ENCODE measurements at regions not wholly inside any gene's neighbourhood (a gene's known extent, or its start where the extent isn't known, plus 50 kb on each side); places are given as distances from the start of the nearest gene placed in this dataset.

DNA sequence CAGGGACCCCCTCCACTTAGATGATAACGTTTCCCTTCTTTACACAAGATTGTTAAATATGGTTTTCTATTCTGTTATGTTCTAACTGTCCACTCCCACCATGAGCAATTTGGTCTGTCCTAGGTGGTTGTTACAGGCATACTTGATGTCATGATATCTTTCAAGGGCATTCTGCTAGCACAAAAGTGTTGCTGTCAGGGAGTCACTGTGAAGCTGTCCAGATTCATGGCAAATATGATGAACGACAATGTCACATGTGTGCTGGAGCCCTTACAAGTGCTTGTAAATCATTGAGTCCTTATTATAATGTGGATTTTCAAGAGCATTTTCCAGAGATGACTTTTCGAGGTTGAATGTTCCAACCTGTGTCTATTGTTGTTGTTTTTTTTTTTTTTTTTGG, 1250.7 kb upstream of the PRKX start:
- DNase-seq (ENCODE audit: low spot score in 2 of 2), result no peak
- ATAC-seq, result no peak
- no peak overlapping the region for H3K27ac Mint-ChIP-seq
- H3K36me3 Mint-ChIP-seq, result no peaks in the 10 kb centered on the region
- H3K9me3 Mint-ChIP-seq, result peaks cover 5% of the 10 kb centered on the region in 2 donors

DNA sequence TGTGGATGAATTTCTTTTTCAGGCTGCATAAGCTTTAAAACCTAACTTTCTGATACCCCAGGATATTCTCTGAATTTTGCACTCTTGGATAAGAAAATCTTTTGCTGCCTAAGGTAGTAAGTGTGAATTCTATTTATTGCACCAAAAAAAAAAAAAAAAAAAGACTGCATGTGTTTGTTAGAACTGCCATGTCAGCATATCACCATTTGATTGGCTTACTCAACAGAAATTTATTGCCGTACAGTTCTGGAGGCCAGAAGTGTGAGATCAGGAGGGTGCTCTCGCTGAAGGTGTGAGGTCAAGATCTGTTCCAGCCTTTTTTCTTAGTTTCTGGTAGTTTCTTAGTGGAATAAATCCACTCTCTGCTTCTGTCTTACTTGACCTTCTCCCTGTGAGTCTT, 1250.0 kb upstream of the PRKX start:
- no peak for DNase-seq (ENCODE audit: low spot score in 2 of 2)
- ATAC-seq, result no peak
- H3K36me3 Mint-ChIP-seq, result no peaks in the 10 kb centered on the region
- peaks cover 5% of the 10 kb centered on the region in 2 donors for H3K9me3 Mint-ChIP-seq
- no peak overlapping the region for H3K27ac Mint-ChIP-seq

DNA sequence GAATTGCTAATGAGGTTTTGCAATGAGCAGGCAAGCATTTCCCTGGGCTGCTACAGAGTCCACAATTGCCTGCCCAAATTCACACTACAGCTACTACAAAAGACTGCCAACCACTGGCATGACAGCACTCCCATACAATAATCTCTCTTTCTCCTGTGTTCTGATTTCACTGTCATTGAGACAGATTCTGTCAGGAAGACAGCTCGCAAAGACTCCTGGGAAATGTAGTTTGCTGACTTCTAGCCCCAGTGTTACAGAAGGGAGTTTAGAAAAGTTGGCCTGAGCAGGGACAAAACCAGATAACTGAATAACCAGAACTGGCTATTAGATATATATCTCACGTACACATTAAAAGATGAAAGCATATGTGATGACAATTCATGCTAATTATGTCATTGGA, 1231.3 kb upstream of the PRKX start:
- H3K27ac Mint-ChIP-seq, result no peak overlapping the region
- ATAC-seq, result no peak
- DNase-seq (ENCODE audit: low spot score in 2 of 2), result no peak

DNA sequence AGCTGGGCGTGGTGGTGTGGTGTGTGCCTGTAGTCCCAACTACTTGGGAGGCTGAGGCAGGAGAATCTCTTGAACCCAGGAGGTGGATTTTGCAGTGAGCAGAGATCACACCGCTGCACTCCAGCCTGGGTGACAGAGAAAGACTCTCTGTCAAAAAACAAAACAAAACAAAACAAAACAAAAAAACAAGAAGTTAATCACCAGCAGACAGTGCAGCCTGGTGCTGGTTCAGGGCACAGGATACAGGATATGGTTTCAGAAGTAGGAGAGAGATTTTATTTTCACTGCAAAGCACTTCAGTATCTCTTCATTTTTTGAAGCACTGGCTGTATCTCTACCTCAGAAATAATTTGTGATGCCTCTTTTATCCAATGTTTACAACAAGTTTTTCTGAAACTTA, 1222.9 kb upstream of the PRKX start:
- Mint-ChIP-seq H3K9me3 (peaks cover 0 to 4% of the 10 kb centered on the region in 2 donors), H3K36me3 (no peaks in the 10 kb centered on the region)
- ATAC-seq, result no peak

More for the DNA sequence above, 1231.3 kb upstream of the PRKX start:
- no peaks in the 10 kb centered on the region for H3K9me3 Mint-ChIP-seq
- no peaks in the 10 kb centered on the region for H3K36me3 Mint-ChIP-seq

DNA sequence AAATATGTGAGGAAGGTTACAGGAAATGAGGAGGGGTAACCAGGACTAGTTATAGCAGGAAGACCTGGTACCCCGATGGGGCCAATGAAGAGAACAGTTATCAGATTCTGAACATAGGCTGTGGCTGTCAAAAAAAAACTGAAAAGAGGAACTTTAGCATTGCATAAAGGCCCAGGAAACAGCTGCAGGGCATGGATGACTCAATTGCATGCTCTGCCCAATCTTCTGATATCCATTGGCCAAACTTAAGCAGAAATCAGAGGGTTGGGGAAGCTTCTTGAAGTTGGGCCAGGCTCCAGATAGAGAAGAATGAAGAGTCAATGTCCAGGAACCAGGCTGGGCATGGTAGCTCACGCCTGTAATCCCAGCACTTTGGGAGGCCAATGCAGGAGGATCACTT, 1222.4 kb upstream of the PRKX start:
- no peak overlapping the region for H3K27ac Mint-ChIP-seq
- peaks cover under 1 to 4% of the 10 kb centered on the region in 2 donors for H3K9me3 Mint-ChIP-seq
- no peak for DNase-seq (ENCODE audit: low spot score in 2 of 2)
- H3K36me3 Mint-ChIP-seq, result no peaks in the 10 kb centered on the region
- no peak for ATAC-seq

More for the DNA sequence above, 1222.9 kb upstream of the PRKX start:
- no peak for DNase-seq (ENCODE audit: low spot score in 2 of 2)
- no peak overlapping the region for H3K27ac Mint-ChIP-seq

DNA sequence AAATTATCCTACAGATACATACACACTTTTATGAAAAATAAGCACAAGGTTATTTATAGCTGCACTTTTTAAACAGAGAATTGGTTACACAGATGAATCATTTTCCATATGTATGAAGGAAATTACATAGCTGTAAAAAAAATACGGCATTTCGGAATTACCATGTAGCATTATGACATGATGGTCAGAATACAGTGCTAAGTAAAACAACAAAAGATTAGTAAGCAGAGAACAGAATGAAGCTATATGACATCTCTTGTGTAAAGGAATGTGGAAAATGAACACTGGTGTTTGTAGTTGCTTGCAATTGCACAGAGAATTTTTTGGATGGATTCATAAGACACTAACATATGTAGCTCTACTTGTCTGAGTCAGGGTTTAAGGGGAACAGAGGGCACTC, 1222.0 kb upstream of the PRKX start:
- Mint-ChIP-seq H3K27ac (no peak overlapping the region), H3K36me3 (no peaks in the 10 kb centered on the region)
- no peak for ATAC-seq

DNA sequence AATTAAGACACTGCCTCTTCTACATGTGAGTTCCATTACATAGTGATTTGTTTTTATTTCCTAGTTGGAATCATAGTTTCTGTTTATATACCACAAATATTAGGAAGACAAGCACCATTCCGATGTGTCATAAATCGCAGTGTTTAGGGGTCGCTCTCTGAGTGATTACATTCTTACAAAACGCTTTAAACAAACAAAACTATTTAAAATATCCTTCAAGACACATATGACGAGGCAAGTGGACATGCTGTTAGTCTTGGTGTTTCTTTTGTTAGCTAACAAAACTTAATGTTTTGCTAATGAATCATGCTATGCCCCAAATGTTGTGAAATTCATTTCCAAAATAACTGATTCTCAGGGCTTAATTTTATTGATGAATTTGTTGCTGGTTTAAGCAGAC, 1219.3 kb upstream of the PRKX start:
- Mint-ChIP-seq H3K9me3 (peaks cover 4 to 6% of the 10 kb centered on the region in 2 donors), H3K27ac (no peak overlapping the region)
- no peak for ATAC-seq

More for the DNA sequence above, 1222.0 kb upstream of the PRKX start:
- peaks cover 4 to 5% of the 10 kb centered on the region in 2 donors for H3K9me3 Mint-ChIP-seq
- DNase-seq (ENCODE audit: low spot score in 2 of 2), result no peak

DNA sequence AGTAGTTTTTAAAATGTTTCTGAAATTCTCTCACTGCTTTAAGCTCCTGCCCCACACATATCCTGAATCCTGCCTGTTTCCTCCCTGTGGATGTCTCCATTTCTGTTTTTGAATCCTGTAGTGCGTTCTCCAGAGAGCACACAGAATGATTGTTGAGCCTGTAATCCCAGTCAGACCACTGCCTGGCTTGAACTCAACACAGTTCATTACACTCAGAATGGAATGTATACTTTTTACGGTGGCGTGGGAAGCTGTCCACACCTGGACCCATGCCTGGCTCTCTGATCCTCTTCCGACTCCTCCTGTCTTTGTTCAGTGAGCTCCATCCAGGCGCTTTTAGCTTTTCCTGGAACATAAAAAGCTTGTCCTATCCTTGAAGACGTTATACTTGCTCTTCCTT, 1217.0 kb upstream of the PRKX start:
- ATAC-seq (no peak), DNase-seq (ENCODE audit: low spot score in 2 of 2) (no peak)
- Mint-ChIP-seq H3K27ac (no peak overlapping the region), H3K36me3 (no peaks in the 10 kb centered on the region), H3K9me3 (peaks cover under 1 to 6% of the 10 kb centered on the region in 2 donors)

More for the DNA sequence above, 1219.3 kb upstream of the PRKX start:
- DNase-seq (ENCODE audit: low spot score in 2 of 2), result no peak
- no peaks in the 10 kb centered on the region for H3K36me3 Mint-ChIP-seq

DNA sequence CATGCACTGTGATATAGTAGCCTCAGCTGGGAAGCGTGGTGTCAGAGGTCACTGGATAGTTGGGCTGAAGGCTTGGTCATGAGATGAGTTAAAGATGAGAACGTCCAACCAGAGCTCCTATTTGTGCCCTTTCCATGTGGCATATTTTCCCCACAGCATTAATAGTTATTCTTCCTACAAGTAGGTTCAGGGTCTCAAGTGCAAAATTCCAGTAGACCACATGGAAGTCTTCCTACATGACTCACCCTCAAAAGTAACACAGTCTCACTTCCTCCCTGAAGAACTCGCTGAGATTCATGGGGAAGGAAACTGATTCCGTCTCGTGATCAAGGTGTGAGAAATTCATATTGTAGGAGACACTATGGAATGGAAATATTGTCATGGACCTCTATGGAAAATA, 1212.5 kb upstream of the PRKX start:
- DNase-seq (ENCODE audit: low spot score in 2 of 2) (no peak), ATAC-seq (no peak)
- no peaks in the 10 kb centered on the region for H3K36me3 Mint-ChIP-seq
- H3K9me3 Mint-ChIP-seq, result peaks cover 0 to 6% of the 10 kb centered on the region in 2 donors
- no peak overlapping the region for H3K27ac Mint-ChIP-seq

DNA sequence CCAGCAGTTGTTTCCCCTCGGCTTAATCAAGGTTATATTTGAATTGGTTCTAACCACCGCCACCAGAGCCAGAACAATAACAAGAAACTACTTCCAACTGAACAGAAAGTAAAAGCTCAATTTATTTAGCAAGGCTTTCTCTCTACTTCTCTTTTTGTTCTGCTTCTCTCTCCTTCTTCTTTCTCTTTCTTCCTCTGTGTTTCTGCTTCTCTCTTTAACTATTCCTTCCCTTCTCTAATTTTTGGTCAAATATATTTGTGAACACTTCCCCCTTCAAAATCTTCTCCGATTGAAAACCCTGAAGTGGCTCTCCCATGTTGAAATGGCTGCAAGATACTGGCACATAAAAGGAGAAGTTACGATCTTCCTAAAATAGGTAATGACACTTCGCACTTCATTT, 1195.9 kb upstream of the PRKX start:
- H3K9me3 Mint-ChIP-seq, result peaks cover 0 to 5% of the 10 kb centered on the region in 2 donors
- H3K27ac Mint-ChIP-seq, result no peak overlapping the region
- no peaks in the 10 kb centered on the region for H3K36me3 Mint-ChIP-seq
- no peak for DNase-seq (ENCODE audit: low spot score in 2 of 2)
- no peak for ATAC-seq

DNA sequence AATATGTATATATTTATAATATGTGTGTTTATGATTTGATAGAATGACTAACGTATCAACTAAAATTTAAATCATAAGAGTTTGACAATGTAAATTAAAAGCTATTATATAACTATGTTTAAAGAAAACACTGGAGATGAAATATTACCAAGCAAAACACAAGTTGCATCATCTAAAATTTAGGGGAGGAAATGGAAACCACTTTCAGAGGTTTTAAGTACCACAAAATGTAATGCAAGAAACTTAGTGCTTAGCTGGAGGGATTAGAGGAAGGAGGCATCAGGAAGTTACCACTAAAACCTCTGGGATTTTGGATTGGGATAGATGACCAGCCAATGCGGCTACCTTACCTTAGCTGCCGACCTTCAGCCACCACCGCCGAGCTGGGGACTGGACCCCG, 1192.1 kb upstream of the PRKX start:
- no peak for DNase-seq (ENCODE audit: low spot score in 2 of 2)
- Mint-ChIP-seq H3K36me3 (no peaks in the 10 kb centered on the region), H3K27ac (no peak overlapping the region), H3K9me3 (peaks cover 0 to 5% of the 10 kb centered on the region in 2 donors)
- no peak for ATAC-seq

DNA sequence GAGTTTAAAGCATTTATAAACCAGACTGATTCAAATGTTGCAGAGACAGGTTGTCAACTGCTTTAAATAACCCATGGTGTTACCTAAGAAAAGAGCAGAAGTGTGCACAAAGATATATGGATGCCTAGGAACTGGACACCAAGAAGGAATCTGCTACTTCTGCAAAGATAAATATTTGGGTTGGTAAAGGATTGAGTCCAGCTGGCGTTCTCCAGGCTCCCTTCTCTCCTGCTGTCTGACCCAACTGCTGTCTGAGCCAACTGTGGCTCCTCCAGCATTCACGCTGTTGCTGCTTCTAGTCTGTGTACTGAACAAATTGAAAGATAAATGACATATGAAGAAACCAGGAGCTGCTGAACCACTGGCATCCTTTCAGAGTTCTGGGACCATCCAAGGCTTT, 1167.8 kb upstream of the PRKX start:
- ATAC-seq (no peak), DNase-seq (ENCODE audit: low spot score in 2 of 2) (no peak)
- H3K27ac Mint-ChIP-seq, result no peak overlapping the region
- no peaks in the 10 kb centered on the region for H3K36me3 Mint-ChIP-seq
- H3K9me3 Mint-ChIP-seq, result no peaks in the 10 kb centered on the region

DNA sequence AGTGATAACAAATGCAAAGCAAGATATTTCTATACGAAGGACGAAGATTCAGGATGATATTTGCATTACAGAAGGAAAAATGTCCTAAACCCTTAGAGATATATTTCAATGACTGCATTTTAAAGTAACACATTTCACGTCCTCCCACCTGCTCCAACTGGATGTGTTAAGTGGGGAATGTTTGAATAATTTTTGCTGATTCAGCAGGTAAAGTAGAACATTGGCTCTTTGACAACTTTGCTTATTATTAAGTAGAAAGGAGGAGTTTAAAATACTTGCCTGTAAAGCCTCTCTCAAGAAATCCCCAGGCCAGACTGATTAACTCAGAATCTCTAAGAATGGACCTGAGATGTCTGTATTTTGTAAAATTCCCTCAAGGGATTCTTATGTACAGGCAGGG, 1165.2 kb upstream of the PRKX start:
- no peaks in the 10 kb centered on the region for H3K36me3 Mint-ChIP-seq
- ATAC-seq, result no peak
- H3K9me3 Mint-ChIP-seq, result peaks cover 0 to 3% of the 10 kb centered on the region in 2 donors
- DNase-seq (ENCODE audit: low spot score in 2 of 2), result no peak
- no peak overlapping the region for H3K27ac Mint-ChIP-seq

DNA sequence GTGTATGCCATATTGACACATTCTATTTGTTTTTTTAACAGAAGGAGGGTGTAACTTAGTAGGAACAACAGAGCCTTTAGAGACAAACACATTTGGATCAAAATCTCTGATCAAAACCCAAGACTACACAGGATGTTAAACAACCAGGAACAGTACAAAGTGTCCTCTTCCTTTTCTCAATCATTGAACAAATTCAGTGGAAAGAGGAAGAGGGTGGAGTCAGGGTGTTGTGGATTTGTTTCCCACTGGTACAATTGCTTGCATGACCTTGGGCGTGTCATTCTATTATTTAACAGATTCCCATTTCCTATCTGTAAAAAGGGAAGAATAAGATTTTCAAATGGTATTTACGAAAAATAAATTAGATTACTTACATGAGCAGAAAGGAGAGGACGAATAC, 1162.8 kb upstream of the PRKX start:
- peaks cover 0 to 4% of the 10 kb centered on the region in 2 donors for H3K9me3 Mint-ChIP-seq
- DNase-seq (ENCODE audit: low spot score in 2 of 2) (no peak), ATAC-seq (no peak)
- H3K36me3 Mint-ChIP-seq, result no peaks in the 10 kb centered on the region
- H3K27ac Mint-ChIP-seq, result no peak overlapping the region

DNA sequence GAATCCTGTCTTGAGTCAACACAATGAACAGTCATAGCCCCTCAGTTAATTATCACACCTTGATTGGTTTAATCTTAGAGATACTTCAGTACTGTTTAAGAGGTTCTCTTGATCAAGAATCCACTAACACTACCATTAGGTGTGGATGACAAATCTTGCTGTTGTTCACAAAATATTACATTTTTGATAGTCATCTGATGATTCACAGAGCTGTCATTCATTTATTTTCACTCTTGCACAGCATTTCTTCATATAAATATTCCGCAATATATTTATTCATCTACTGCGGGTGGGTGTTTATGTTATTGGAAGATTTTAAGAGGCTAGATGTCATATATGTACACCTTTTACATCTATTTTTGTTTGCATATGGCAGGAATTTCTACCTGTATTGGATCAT, 1138.1 kb upstream of the PRKX start:
- no peaks in the 10 kb centered on the region for H3K9me3 Mint-ChIP-seq
- no peak overlapping the region for H3K27ac Mint-ChIP-seq
- no peaks in the 10 kb centered on the region for H3K36me3 Mint-ChIP-seq
- ATAC-seq, result no peak
- DNase-seq (ENCODE audit: low spot score in 2 of 2), result no peak

DNA sequence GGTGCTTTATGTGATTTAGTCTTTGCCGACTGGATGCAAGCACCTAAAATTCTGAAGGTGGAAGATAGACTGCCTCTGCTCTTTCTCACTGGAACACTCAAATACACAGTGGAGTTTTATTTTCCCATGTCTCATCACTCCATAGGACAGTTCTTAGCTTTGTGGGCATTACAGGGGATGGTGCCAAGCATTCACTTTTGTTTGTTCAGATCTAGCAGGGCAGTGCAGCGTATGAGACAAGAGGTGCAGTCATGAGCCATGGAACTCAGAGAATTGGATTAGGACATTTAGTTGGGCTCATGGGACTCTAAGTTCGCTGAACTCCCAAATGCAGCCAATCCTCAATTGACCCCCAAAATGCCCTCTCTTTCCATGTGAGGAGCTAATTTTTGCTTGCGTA, 1136.9 kb upstream of the PRKX start:
- ATAC-seq (no peak), DNase-seq (ENCODE audit: low spot score in 2 of 2) (no peak)
- H3K9me3 Mint-ChIP-seq, result no peaks in the 10 kb centered on the region
- no peaks in the 10 kb centered on the region for H3K36me3 Mint-ChIP-seq
- H3K27ac Mint-ChIP-seq, result no peak overlapping the region

DNA sequence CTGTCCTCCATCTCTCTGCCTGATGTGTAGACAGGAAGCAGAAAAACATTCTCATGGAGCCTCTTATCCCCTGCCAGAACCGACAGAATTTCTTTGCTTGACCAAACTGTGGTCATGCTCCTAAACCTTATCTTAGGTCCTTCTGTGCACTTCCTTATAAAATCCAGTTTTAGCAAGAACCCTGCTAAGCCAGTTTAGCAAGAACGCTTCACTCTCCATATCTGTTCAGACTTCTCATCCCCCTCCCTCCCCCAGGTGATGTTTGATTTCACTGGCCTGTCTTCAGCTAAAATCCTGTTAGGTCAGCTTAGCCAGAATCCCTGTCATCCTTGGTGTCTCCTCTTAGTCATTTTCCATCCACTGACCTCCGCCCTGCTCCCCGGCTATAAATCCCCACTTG, 1130.9 kb upstream of the PRKX start:
- Mint-ChIP-seq H3K36me3 (no peaks in the 10 kb centered on the region), H3K27ac (no peak overlapping the region), H3K9me3 (peaks cover 0 to 3% of the 10 kb centered on the region in 2 donors)
- no peak for DNase-seq (ENCODE audit: low spot score in 2 of 2)
- ATAC-seq, result no peak

DNA sequence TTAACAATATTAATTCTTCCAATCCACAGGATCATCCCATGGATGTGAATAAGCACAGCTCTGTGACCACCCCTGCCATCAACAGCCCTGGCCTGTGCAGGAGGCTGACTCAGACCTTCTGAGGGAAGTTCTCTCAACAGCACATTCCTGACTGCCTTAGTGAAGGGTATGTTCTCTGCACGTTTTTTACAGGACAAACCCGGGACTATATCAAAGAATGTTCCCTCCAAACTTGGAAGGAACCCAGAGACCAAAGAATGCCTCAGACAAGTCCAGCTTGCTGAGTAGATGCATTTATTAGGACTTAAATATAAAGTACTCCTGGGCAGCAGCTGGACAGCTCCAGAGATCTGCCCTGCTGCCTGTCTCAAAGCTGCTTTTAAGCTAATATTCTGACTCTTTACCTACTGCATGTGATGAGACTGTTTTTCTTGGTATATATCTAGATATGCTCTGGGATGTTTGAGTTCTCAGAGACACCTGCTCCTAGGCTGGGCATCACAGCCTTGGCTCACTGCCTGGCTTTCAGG, 1127.8 kb upstream of the PRKX start:
- no peaks in the 10 kb centered on the region for H3K36me3 Mint-ChIP-seq
- ATAC-seq, result no peak
- DNase-seq (ENCODE audit: low spot score in 2 of 2), result no peak
- peaks cover 0 to 3% of the 10 kb centered on the region in 2 donors for H3K9me3 Mint-ChIP-seq
- no peak overlapping the region for H3K27ac Mint-ChIP-seq

DNA sequence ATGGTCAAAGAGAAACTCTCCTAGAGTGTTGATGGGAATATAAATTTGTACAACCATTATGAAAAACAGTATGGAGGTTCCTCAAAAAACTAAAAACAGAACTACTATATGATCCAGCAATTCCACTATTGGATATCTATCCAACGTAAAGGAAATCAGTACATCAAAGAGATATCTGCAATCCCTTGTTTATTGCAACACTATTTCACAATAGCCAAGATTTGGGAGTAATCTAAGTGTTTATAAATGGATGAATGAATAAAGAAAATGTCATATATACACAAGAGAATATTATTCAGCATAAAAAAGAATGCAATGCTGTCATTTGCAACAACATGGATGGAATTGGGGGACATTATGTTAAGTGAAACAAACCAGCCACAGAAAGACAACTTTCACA, 1118.1 kb upstream of the PRKX start:
- Mint-ChIP-seq H3K27ac (no peak overlapping the region), H3K9me3 (peaks cover 0 to 7% of the 10 kb centered on the region in 2 donors), H3K36me3 (no peaks in the 10 kb centered on the region)
- DNase-seq (ENCODE audit: low spot score in 2 of 2) (no peak), ATAC-seq (no peak)
